RWPE2 (cell line): ENCODE measurements at regions not wholly inside any gene's neighbourhood (a gene's known extent, or its start where the extent isn't known, plus 50 kb on each side); places are given as distances from the start of the nearest gene placed in this dataset.

ENCODE experiments used
- ATAC-seq: fragments of 200-7000 bp; cut with Tn5 transposase; 3 replicates; pipeline ENCODE4 v1.9.1; 2021; ENCODE audit warnings: low read depth
- DNase-seq: peaks from one replicate; pipeline ENCODE4 v3.0.0-alpha.2; 2020; ENCODE audit warnings: low spot score
- H3K27ac ChIP-seq: fragments of 450-650 bp; 2 replicates; pipeline ENCODE4 v1.5.1; 2017; ENCODE audit warnings: mild to moderate bottlenecking; ENCODE audit not compliant: poor library complexity, severe bottlenecking
- H3K27me3 ChIP-seq: fragments of 250-450 bp; sonication (Bioruptor Pico); 2 replicates; pipeline ENCODE4 v1.5.1; 2021; ENCODE audit warnings: mild to moderate bottlenecking, moderate library complexity; ENCODE audit not compliant: insufficient read depth, poor library complexity, severe bottlenecking
- H3K36me3 ChIP-seq: fragments of 250-450 bp; sonication (Bioruptor Pico); 2 replicates; pipeline ENCODE4 v1.5.1; 2020; ENCODE audit warnings: low read depth, mild to moderate bottlenecking, moderate library complexity
- H3K4me1 ChIP-seq: fragments of 250-450 bp; sonication (Bioruptor Pico); 2 replicates; pipeline ENCODE4 v1.5.1; 2021; ENCODE audit warnings: mild to moderate bottlenecking, moderate library complexity; ENCODE audit not compliant: insufficient read depth, poor library complexity, severe bottlenecking
- H3K4me3 ChIP-seq: fragments of 250-450 bp; sonication (Bioruptor Pico); 2 replicates; pipeline ENCODE4 v1.5.1; 2021; ENCODE audit warnings: mild to moderate bottlenecking, moderate library complexity; ENCODE audit not compliant: severe bottlenecking
- H3K9me3 ChIP-seq: fragments of 250-450 bp; sonication (Bioruptor Pico); 2 replicates; pipeline ENCODE4 v1.5.1; 2021; ENCODE audit warnings: mild to moderate bottlenecking, moderate library complexity; ENCODE audit not compliant: severe bottlenecking
- CTCF ChIP-seq: fragments of 450-650 bp; IDR thresholded peaks from one replicate; pipeline ENCODE4 v1.5.1; 2017; ENCODE audit warnings: mild to moderate bottlenecking, moderate library complexity; ENCODE audit not compliant: poor library complexity, severe bottlenecking

- no peak for DNase-seq
These were observed 120.5 kb downstream of the BMP2 start for GRCh38 chr20:6887966-6888365.

GRCh38 chr20:6888736-6889395 is 121.4 kb downstream of the BMP2 start:
- H3K36me3 ChIP-seq, result no peaks in the 10 kb centered on the region
- no peaks in the 10 kb centered on the region for H3K27me3 ChIP-seq
- no peaks in the 10 kb centered on the region for H3K9me3 ChIP-seq
- H3K4me3 ChIP-seq, result no peak overlapping the region
- ATAC-seq (no peak), DNase-seq (no peak)
- no peak overlapping the region for H3K27ac ChIP-seq
- TF ChIP-seq CTCF, result no peak
- H3K4me1 ChIP-seq, result no peaks in the 10 kb centered on the region

More at GRCh38 chr20:6887966-6888365, 120.5 kb downstream of the BMP2 start:
- Histone ChIP-seq H3K9me3 (no peaks in the 10 kb centered on the region), H3K27ac (no peak overlapping the region), H3K36me3 (no peaks in the 10 kb centered on the region), H3K4me1 (peaks cover 7% of the 10 kb centered on the region), H3K27me3 (no peaks in the 10 kb centered on the region), H3K4me3 (no peak overlapping the region)
- ATAC-seq, result no peak
- no peak for TF ChIP-seq CTCF

- no peak overlapping the region for H3K27ac ChIP-seq
- H3K4me1 ChIP-seq, result no peaks in the 10 kb centered on the region
- H3K9me3 ChIP-seq, result no peaks in the 10 kb centered on the region
- H3K27me3 ChIP-seq, result no peaks in the 10 kb centered on the region
- TF ChIP-seq CTCF, result no peak
- no peak overlapping the region for H3K4me3 ChIP-seq
- ATAC-seq, result no peak
- DNase-seq, result no peak
- no peaks in the 10 kb centered on the region for H3K36me3 ChIP-seq
These were observed 125.2 kb downstream of the BMP2 start for GRCh38 chr20:6892724-6893123.

GRCh38 chr20:6898928-6899327 is 131.4 kb downstream of the BMP2 start:
- Histone ChIP-seq H3K27ac (no peak overlapping the region), H3K9me3 (no peaks in the 10 kb centered on the region), H3K4me1 (no peaks in the 10 kb centered on the region), H3K36me3 (no peaks in the 10 kb centered on the region), H3K27me3 (no peaks in the 10 kb centered on the region), H3K4me3 (no peak overlapping the region)
- ATAC-seq (no peak), DNase-seq (no peak)
- no peak for TF ChIP-seq CTCF

- no peak for DNase-seq
- ATAC-seq, result no peak
- H3K27me3 ChIP-seq, result no peaks in the 10 kb centered on the region
- no peaks in the 10 kb centered on the region for H3K36me3 ChIP-seq
- H3K4me3 ChIP-seq, result no peak overlapping the region
- H3K9me3 ChIP-seq, result no peaks in the 10 kb centered on the region
- no peak overlapping the region for H3K27ac ChIP-seq
- TF ChIP-seq CTCF, result no peak
- H3K4me1 ChIP-seq, result peaks cover 12% of the 10 kb centered on the region
These were observed 139.4 kb downstream of the BMP2 start for GRCh38 chr20:6906871-6907270.
